NCI-H2171 (cell line): ENCODE measurements at regions not wholly inside any gene's neighbourhood (a gene's known extent, or its start where the extent isn't known, plus 50 kb on each side); places are given as distances from the start of the nearest gene placed in this dataset.

Source experiments
- DNase-seq: peaks from one replicate; lab custom pipeline; 2025; lab: John Stamatoyannopoulos, UW

DNA sequence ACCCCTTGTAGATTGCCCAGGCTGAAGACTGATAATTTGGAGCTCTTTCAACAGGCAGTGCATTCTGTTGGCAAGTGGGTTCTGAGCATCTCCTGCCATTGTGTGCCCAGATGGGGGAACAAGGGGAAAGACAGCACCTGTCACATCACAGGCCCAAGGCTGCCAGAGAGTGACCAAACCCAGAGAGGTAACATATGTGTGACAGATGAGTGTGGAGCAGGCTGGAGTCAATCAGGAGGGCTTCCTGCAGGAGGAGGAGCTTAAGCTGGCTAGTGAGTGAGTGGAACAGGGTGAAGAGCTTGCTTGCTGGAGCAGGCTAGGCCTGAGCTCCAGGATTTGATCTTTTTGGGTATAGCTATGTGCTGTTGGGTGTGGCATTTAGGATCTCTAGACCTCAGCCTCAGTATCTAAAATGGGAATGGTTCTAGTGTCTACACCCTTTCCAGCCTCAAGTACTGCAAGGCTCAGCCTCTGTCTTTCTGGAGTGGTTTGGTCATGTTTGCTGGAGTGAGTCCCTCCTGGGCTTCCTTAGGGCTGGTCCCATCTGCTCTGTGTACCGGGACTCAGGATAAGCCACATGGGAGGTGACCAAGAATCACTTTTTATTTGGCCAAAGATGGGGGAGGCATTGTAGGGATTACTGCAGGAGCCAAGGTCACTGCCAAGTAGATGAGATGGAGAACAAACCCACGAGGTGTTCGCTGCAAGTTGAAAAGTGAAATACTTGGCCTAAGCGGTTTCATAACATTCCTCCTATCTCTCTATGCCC, 152.4 kb upstream of the TSHZ3 start:
- no peak for DNase-seq

- DNase-seq: no peak
Observed at GRCh38 chr19:31502536-31503170, 153.4 kb upstream of the TSHZ3 start.

GRCh38 chr19:31503211-31503610, 154.0 kb upstream of the TSHZ3 start:
- DNase-seq: no peak

DNA sequence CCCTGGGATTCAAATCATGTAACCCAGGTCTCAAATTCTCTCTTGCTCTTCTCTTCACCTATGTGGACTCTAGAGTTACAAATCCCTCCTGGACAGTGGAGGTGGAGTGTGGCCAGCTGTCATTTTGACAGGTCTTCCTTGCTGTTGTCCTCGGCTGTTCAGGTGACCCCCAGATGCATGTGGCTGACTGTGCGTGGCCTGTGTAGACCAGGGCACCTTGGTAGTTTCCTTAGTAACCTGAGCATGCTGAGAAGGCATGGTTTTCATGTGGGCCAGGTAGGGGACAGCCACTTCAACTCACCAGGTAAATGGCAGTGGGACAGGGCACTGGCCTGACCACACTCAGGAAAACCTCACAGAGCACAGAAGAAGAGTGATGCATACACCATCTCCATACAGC, 155.0 kb upstream of the TSHZ3 start:
- no peak for DNase-seq

- no peak for DNase-seq
Observed at GRCh38 chr19:31505596-31505910, 156.3 kb upstream of the TSHZ3 start.

- no peak for DNase-seq
Observed at GRCh38 chr19:31506102-31506501, 156.9 kb upstream of the TSHZ3 start.

DNA sequence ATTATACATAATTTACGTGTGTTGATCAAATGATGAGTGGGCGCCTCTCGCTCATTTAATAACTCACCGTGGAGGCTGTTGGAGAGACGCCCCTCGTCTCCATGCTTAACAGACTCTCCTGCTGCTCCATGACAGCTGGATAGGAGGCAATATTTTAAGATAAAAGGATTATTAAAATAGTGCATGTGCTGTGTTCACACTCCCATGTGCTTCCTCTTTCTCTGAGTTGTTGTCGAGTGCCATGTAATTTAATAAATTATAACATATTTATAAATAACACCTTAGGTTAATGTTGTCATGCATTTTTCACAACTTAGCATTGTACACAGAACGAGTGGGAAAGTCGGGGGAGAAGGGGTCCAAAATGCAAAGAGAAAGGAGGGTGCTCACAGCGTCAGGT, 161.4 kb upstream of the TSHZ3 start:
- DNase-seq: no peak

- no peak for DNase-seq
Observed at GRCh38 chr19:31511098-31511497, 161.9 kb upstream of the TSHZ3 start.

- no peak for DNase-seq
Observed at GRCh38 chr19:31511696-31512095, 162.5 kb upstream of the TSHZ3 start.

GRCh38 chr19:31512181-31512970, 163.1 kb upstream of the TSHZ3 start:
- no peak for DNase-seq

- no peak for DNase-seq
Observed at GRCh38 chr19:31513841-31514240, 164.6 kb upstream of the TSHZ3 start.

GRCh38 chr19:31515931-31516330, 166.7 kb upstream of the TSHZ3 start:
- DNase-seq: no peak

DNA sequence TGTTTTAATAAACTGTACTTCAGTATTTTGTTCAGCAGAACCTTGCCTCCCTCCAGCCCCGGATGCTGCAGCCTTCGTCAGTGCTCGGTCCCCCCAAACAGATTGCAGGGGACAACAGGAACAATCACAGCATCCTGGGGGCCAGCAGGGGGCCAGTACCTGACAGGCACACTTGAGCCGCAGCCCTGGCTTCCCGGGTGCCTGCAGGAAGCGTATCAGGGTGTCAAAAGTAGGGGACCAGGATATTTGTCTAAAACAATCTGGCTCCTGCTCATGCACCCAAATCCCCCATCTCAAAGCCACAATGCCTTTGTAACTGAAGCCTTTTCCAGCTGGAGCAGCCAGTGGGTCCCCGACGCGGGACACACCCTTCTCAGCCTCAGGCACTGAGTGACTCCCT, 167.5 kb upstream of the TSHZ3 start:
- no peak for DNase-seq

DNA sequence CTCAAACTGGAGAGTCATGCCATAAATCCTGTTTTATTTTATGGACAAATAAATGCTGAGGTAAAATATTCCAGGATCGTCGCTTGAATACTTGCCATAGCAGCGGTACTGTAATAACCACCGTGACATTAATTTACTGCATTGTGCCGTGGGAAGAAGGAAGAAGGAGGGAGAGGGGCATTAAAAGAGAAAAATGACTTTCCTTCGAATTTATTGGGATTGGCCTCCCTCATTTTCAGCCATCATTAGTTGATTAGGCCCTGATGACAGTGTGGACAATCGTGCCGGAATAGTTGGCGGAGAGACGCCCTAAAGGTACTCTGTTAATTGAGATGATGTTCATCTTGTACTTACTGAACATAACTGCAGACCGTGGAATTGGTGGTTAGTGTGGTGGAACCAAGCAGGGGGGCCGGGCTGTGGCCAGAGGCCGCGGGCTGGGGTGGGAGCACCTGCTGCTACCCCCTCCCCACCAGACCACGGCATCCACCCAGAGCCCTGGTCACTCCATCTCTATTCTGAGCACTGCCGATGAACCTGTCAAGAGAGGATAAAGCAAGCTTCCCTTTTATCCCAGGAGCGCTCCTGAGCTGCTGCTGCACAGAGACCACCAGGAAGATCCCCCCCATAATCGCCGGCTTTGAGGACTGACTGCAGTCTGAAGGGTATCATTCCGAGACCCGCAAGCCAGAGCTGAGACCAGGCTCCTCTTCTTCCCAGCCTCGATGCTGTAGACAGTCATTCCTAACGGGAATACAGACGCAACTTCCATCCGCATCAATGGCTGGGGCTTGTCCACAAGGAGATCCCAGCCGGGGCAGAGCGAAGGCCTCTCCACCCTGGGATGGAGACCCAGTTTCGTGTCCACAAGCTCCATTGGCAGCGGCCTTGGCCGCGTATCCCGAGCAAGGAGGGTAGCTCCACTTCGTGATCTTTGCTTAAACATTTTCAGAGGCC, 168.3 kb upstream of the TSHZ3 start:
- DNase-seq: no peak

DNA sequence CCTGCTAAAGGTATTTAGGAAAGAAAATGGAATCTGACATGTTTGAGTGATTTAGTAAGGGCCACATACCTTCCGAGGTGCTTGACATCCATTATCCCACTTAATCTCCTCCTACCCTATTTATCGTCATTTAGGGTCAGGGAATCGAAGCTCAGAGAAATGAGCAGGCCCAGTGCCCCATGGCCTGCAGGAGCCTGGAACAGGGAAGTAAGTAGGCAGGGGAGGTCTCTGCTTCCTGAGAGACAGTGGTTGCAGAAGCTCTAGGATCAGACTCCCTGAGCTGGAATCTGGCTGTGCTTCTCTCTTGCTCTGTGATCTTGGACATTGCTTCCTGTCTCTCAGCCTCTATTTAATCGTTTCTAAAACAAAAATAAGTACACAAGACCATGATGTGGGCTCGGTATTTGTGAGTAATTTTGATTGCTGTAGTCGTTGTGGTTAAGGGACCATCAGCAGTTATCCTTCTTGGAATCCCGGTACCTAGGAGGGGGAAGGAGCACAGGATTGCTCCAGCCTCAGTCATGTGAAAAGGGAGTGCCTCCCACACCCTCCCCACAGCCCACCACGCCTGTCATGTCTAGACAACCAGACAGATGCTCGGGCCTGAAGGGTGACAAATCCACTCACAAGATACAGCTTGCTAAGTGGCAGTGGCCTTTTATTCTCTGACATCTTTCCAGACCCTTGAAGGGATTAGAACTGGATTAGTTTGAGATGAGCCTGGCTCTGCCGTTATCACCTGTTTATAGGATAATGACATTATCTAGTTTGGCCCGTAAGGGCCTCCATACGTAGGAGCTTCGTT, 169.2 kb upstream of the TSHZ3 start:
- no peak for DNase-seq

- no peak for DNase-seq
Observed at GRCh38 chr19:31519256-31519655, 170.0 kb upstream of the TSHZ3 start.

DNA sequence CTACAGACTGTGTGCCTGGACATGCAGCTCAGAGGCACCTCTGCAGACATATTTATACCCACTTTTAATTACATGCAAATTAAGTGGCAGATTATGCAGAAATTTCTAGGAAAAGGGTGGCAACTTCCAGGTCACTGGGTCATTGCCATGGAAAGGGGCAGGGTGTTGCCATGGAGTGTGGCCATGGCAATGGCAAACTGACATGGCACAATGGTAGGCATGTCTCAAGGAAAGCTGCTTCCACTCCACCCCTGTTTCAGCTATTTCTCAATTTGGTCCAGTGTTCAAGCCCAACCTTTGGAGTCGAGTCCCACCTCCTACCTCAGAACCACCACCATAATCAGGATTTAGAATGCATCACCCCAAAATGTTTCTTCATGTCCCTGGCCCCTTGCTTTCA, 170.7 kb upstream of the TSHZ3 start:
- no peak for DNase-seq

DNA sequence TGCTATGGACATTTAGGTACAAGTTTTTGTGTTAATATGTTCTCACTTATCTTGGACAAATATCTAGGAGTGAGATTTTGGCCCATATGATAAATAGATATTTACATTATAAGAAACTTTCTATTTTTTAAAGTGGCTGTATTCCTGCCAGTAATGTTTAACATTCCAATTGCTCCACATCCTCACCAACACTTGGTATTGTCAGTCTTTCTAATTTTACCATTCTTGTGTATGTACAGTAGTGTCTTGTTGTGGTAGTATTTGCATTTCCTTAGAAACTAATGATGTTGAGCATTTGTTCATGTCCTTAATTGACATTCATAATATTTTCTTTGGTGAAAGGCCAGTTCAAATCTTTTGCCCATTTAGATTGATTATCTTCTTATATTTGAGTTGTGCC, 171.4 kb upstream of the TSHZ3 start:
- DNase-seq: no peak

- no peak for DNase-seq
Observed at GRCh38 chr19:31525610-31526147, 176.4 kb upstream of the TSHZ3 start.

DNA sequence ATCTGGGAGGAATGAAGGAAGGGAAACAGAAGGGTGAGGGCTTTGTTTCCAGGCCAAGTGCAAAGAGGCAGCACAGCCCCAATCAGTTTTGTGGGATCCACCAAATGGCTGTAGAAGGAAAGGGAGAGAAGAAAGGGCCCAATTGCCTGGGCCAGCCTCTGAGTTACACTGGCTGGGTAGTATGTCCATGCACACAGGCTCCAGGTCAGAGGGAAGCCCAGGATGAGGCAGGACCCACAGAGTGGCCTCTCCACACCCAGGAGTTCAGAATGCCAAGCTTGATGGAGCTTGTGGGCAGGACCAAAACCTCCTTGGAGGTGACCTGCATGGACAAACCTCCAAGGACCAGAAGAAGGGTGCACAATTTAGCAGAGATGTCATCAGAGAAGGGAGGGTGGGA, 178.2 kb upstream of the TSHZ3 start:
- no peak for DNase-seq

DNA sequence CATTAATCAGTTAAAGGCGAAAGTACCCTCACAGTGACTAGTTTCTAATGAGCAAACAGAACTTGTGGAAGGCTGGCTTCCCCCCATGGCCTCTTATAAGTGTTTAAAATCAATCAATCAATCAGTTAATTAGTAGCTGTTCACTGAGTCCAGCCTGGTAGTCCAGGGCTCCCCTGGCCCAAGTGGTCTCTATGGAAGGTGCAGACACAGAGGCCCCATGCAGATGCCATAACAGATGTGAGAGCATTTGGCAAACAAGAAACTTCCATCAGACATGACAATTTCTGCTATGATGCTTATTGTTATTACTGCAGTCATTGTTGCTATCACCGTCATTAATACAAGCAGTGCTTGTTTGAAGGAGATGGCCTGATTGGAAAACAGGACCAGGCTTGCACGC, 179.0 kb upstream of the TSHZ3 start:
- no peak for DNase-seq
